GM21360 (cell line): ENCODE measurements at regions not wholly inside any gene's neighbourhood (a gene's known extent, or its start where the extent isn't known, plus 50 kb on each side); places are given as distances from the start of the nearest gene placed in this dataset.

Source experiments
- ATAC-seq: cut with Tn5 transposase; IDR thresholded peaks from one replicate; pipeline ENCODE4 v1.9.1; 2021; ENCODE audit warnings: mild to moderate bottlenecking, moderate library complexity; ENCODE audit not compliant: unreplicated experiment

GRCh38 chr15:95998935-95999334 is 331.6 kb upstream of the NR2F2 start:
- ATAC-seq: no peak

- no peak for ATAC-seq
These were observed 327.3 kb upstream of the NR2F2 start for GRCh38 chr15:96002890-96003859.

GRCh38 chr15:96005906-96006305 is 324.6 kb upstream of the NR2F2 start:
- no peak for ATAC-seq

GRCh38 chr15:96011136-96011535 is 319.4 kb upstream of the NR2F2 start:
- no peak for ATAC-seq

GRCh38 chr15:96014939-96015338 is 315.6 kb upstream of the NR2F2 start:
- ATAC-seq: no peak

- ATAC-seq: no peak
These were observed 311.4 kb upstream of the NR2F2 start for GRCh38 chr15:96019114-96019513.

GRCh38 chr15:96020133-96020532 is 310.4 kb upstream of the NR2F2 start:
- no peak for ATAC-seq

GRCh38 chr15:96020797-96021196 is 309.7 kb upstream of the NR2F2 start:
- no peak for ATAC-seq

GRCh38 chr15:96023081-96023480 is 307.4 kb upstream of the NR2F2 start:
- no peak for ATAC-seq

- no peak for ATAC-seq
These were observed 303.0 kb upstream of the NR2F2 start for GRCh38 chr15:96027501-96027900.

- no peak for ATAC-seq
These were observed 301.9 kb upstream of the NR2F2 start for GRCh38 chr15:96028620-96029019.

- ATAC-seq: no peak
These were observed 301.3 kb upstream of the NR2F2 start for GRCh38 chr15:96029172-96029571.

GRCh38 chr15:96031426-96032110 is 298.9 kb upstream of the NR2F2 start:
- ATAC-seq: no peak

GRCh38 chr15:96035091-96035490 is 295.4 kb upstream of the NR2F2 start:
- no peak for ATAC-seq

- no peak for ATAC-seq
These were observed 294.9 kb upstream of the NR2F2 start for GRCh38 chr15:96035635-96036034.

GRCh38 chr15:96037584-96037983 is 292.9 kb upstream of the NR2F2 start:
- ATAC-seq: peak; percentile 70

- no peak for ATAC-seq
These were observed 292.4 kb upstream of the NR2F2 start for GRCh38 chr15:96038131-96038530.

GRCh38 chr15:96038650-96039049 is 291.9 kb upstream of the NR2F2 start:
- ATAC-seq: peak; percentile 45

- no peak for ATAC-seq
These were observed 288.3 kb upstream of the NR2F2 start for GRCh38 chr15:96041982-96042733.

- ATAC-seq: peak; percentile 76
These were observed 287.7 kb upstream of the NR2F2 start for GRCh38 chr15:96042734-96043224.

- no peak for ATAC-seq
These were observed 286.8 kb upstream of the NR2F2 start for GRCh38 chr15:96043591-96044171.
